Fibroblast of lung (primary cell): ENCODE measurements at regions not wholly inside any gene's neighbourhood (a gene's known extent, or its start where the extent isn't known, plus 50 kb on each side); places are given as distances from the start of the nearest gene placed in this dataset.

ENCODE experiments used
- CTCF ChIP-seq, 2 donors: IDR thresholded peaks in 1 of 2; conservative IDR thresholded peaks in 1 of 2; 1 replicate in 1 of 2; 2 replicates in 1 of 2; pipeline ENCODE4 v1.5.1; 2011 to 2012; ENCODE audit warnings: low read length in 2 of 2, control low read depth in 1 of 2, inconsistent platforms in 1 of 2, low read depth in 1 of 2, mild to moderate bottlenecking in 1 of 2
- EZH2 ChIP-seq: IDR thresholded peaks from 2 replicates; pipeline ENCODE4 v1.5.1; 2012; ENCODE audit warnings: low read length, control low read depth, mild to moderate bottlenecking; ENCODE audit errors: missing control alignments

- TF ChIP-seq CTCF (conservative IDR thresholded peaks at IDR 0.05 in 1 of 2, IDR thresholded peaks at IDR 0.05 in 1 of 2; ENCODE audit: low read depth in 1 of 2, low read length in 2 of 2), result no peak
- TF ChIP-seq EZH2, result no peak
Measured at GRCh38 chr14:87811246-87811645, 181.7 kb downstream of the GALC start.
